UCSD-AML1 (cell line): ENCODE measurements at regions not wholly inside any gene's neighbourhood (a gene's known extent, or its start where the extent isn't known, plus 50 kb on each side); places are given as distances from the start of the nearest gene placed in this dataset.
"Not testable (repeated sequence)": the region's sequence is repeated elsewhere in the genome, so short reads cannot be mapped to it uniquely, and the experiment has no call there.

Experiments
- DNase-seq: peaks from one replicate; lab custom pipeline; 2025; ENCODE audit not compliant: unreplicated experiment; lab: John Stamatoyannopoulos, UW

DNA sequence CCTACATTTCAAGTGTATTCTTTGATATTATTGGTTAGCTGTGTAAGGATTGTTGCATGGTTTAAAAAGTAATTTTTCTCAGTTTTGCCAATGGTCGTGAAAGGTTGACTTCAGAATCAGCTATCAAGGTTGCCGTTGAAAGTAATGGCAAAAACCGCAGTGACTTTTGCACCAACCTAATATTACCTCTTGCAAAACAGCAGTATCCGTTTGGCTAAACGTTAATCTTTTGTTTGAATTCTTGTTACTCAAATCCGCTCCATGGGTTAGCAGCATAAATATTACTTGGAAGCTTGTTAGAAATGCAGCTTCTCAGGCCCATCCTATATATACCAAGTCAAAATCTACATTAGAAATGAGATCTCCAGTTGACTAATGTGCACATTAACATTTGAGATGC, 141.6 kb upstream of the PRSS12 start:
- DNase-seq, result not testable (repeated sequence)

DNA sequence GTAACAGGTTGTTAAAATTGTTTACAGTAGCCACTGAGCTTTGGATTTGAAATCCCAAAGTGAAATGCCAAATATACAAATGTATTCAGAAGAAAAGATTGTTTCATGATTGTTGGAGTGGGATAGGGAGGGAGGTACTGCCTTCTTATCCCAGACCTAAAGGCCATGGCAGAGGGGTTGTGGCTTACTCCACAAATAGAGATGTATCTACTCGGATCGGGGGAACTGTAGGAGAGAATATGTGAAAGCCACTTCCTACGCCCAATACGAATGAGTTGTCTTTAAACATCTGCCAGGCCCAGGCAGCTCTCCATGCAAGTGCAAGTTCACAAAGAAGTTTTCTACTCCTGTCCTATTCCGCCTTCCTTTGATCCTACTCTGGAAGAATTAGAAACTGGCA, 150.2 kb upstream of the PRSS12 start:
- DNase-seq, result not testable (repeated sequence)

DNA sequence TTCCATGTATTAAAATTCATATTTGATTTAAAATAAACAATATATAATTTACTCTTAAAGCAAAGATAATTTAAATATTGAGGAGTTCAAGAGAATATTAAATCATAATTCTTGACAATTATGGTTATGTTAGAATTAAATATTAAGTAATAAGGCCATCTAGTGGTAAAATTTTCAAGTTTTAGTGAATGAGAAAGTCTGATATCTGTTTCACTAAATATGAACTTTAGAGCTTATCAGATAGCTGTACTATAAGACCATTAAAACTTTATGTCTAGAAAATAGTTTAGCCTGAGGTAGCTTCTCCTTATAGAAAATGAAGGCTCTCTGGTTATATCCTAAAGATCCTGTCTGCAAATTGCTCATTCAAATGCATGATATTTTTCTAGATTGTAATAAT, 152.1 kb upstream of the PRSS12 start:
- DNase-seq, result not testable (repeated sequence)

DNA sequence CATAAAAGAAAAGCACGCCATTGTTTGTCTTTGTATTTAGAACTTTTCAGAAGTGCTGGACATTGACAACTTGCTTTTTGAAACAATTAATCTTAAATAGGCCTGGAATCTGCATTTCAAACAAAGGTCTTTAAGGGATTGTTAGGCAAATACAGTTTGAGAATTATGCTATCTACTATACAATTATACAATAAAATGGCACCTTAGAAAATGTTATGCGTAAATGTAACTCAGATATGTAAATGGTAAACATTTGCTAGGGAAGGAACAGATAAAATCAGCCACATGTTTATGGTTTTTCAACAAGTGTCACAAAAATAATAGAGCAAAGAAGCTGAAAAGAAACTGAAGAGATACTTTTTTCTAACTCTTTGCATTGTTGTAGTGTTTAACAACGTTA, 152.7 kb upstream of the PRSS12 start:
- not testable (repeated sequence) for DNase-seq

DNA sequence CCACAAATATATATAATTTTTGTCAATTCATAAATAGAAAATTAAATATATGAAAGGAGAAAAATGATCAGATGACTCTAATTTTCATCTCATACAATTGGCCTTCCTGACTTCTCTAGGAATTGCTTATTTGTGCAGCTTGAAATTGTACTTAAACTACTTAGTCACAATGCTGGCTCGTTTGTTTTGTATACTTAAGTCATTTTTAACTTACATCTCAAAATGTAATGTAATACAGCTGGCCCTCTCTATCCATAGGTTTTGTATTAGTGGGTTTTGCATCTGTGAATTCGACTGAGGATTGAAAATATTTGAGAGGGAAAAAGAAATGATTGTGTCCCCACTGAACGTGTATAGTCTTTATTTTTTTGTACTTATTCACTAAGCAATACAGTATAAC, 160.1 kb upstream of the PRSS12 start:
- not testable (repeated sequence) for DNase-seq

DNA sequence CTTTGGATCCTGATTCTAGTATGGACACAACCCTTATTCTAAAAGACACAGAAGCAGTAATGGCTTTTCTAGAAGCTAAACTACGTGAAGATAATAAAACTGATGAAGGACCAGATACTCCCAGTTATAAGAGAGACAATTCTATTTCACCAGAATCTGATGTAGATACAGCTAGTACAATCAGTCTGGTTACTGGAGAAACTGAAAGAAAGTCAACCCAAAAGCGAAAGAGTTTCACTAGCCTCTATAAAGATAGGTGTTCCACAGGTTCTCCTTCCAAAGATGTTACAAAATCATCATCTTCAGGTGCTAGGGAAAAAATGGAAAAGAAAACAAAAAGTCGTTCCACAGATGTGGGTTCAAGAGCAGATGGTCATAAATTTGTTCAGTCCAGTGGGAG, 161.5 kb upstream of the PRSS12 start:
- DNase-seq, result not testable (repeated sequence)

DNA sequence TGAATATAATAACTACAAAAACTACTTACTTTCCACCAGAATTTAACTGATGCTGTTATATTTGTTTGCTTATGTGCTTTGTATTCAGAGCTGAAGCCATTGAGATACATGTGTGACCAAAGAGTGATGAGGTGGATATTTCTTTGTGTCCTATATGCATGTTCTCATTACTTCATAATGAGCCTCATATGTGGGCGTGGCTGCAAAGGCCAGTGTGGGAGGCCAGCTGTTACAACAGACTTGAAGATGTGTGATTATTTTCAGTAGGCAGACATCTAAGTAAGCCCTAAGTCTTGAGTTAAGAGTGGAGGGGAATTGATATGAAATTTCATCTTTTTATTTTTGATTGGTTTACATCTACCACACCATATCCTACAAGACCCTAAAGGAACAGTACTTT, 163.3 kb upstream of the PRSS12 start:
- not testable (repeated sequence) for DNase-seq

DNA sequence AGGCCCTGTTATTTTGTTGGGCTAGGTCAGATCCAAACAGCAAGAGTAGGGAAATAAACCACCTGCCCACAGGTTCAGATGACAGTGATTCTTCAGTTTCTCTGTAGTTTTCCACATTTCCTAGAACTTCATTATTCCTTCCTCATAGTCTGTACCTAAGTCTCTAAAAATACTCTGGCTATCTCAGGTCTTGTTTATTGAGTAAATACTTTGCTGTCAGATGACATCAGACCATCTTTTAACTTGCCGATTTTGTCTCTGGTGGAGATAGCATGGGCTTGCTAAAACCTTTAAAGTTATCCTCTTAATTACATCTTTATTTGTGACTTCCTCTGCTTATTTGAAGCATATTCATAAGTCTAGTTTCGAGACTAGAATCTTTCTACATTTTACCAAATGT, 155.1 kb upstream of the METTL14 start:
- not testable (repeated sequence) for DNase-seq

DNA sequence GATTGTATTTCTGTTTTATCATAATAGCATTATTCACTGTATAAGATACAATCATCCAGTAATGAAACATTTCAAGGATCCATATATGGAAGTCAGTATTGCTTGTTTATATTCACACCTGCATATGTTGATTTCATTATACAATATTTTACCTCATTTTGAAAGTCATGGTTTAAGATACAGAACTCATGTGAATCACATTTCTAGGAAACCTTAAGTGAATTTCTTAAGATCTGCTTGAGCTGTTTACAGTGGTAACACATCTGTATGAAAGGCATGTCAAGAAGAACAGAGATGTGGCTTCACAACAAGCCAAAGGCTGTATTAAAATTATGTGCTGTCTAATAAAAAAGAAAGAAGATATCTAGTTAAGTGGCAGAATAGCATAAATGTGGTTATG, 153.2 kb upstream of the METTL14 start:
- DNase-seq, result not testable (repeated sequence)

DNA sequence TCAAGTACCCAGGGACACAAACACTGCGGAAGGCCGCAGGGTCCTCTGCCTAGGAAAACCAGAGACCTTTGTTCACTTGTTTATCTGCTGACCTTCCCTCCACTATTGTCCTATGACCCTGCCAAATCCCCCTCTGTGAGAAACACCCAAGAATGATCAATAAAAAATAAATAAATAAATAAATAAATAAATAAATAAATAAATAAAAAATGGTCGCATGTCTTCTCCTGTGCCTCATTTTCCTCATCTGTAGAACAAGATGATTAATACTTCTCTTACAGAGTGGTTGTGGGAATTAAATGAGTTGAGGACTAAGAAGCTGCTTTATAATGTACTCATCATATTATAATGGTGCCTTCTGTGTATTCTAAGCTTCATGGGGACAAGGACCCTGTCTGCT, 149.4 kb upstream of the METTL14 start:
- DNase-seq, result not testable (repeated sequence)

DNA sequence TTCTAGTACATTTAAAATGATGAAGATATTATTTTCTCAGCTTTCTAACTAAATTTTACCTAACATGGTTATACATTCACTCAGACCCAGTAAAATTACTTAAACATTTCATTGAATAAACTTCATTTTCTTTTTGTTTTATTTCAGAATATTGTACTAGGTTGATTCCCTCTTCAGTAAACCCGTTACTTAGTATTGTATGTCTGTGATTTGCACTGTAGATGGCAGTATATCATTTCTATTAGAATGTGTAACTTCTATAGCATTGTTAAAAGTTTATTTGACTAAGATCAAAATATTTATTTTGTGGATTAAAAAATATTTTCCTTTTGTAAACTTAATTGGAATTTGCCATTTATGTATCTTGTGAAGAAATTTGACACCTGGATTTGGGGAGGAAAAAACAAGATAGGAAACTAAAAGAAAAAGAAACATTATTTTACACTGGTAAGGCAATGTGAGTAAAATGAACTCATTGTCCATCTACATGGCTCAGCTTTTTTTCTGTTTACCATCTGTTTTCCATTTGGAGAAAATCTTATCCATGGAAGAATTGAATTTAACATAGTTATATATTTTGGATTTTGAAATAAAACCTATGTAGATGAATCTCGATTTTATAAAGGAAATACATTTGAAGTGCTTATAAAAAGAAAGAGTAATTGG, 145.6 kb upstream of the METTL14 start:
- not testable (repeated sequence) for DNase-seq

DNA sequence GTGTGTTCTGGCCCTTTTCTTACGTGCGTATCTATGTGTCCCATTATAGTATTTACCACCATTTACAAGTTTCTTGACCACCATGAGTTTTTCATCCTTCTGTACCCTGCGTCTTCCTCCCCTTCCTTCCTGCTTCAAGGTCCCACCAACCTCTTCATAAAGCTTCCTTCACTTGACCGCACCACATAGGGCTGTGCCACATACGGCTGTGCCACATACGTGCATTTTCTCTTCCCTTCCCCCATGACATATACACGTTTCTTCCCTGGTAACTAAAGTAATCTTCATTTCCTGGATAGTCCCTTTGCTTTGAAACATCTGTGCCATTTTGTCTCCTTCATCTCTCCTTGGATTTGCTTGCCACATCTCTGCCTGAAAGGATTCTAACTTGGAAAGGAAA, 128.6 kb upstream of the METTL14 start:
- not testable (repeated sequence) for DNase-seq

DNA sequence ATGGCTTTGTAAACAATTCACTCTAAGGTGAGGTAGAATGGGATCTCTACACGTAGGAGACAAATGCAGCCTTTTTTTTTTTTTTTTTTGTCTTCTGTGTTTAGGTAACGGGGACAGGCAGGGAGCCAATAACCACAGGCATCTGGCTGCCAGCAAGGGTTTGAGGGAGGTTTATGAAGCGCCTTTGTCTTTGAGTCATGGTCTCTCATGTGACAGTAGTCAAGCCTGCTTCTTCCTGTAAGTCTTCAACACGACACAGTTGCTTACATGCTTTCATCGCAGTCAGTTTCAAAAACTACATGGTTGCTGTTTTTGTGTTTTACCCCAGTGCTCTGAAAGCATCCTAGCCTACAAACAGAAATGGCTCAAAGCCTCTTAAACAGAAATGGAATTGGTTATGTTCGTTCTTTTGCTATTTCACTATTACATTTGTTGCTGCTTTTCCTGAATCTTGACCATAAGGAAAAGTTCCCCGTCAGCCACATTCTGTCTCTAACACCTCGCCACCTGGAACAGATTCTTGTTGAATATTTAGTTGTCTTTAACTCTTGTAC, 127.8 kb upstream of the METTL14 start:
- DNase-seq, result no peak

DNA sequence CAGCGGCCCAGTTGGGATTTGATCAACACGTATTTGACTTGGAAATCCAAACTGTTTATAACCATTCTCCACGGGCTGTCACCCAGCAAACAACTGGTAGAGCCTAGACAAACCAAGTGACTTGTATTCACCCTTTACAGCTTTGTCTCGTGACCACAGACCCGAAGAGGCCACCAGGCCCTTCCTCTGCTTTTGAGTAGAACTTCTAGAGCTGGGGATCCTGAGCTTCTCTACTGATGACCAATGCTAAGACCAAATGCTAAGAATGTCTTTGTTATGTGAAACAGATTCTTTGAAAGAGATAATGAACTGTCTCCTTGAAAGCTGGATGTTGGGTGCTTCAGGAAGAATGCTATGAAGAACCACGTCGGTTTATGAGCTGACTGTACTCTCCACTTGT, 127.0 kb upstream of the METTL14 start:
- not testable (repeated sequence) for DNase-seq

DNA sequence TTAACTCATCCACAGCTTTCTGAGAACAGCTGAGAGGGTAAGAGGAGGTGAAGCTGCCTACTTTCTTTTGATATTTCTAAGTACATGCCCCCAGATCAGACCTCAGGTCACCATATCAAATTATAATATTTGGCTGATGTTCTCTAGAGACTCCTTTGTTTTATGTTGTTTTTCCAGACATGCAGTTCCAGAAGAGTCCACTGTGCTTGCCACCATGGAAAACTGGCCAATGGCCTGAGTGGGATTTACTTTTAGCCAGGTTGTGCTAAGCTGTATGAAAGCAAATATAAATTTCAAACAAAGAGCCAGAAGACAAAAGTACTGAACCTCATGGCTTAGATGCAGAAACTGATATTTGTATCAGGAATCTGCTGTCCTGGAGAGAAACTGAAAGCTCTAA, 123.6 kb upstream of the METTL14 start:
- not testable (repeated sequence) for DNase-seq

DNA sequence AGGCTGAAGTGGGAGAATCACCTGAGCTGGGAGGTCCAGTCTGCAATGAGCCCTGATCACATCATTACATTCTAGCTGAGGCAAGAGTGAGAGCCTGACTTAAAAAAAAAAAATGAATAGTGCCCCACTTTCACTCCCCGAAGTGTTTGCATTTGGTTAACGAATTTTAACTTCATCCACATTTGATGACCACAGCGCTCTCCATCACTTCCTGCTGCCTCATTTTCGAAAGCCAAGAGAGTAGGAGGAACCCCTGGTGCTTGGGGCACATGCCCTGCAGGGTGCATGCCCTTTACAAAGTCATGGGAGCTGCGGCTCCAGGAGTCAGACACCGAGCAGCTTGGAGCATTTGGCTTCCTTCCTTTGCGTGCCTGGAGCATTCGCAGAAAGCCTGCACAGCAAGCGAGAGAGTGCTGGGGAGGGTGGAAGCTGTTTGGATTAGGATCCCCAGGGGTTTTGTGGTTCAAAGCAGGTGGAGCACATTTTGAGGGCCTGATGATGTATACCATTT, 119.1 kb upstream of the METTL14 start:
- peak; percentile 29 for DNase-seq

DNA sequence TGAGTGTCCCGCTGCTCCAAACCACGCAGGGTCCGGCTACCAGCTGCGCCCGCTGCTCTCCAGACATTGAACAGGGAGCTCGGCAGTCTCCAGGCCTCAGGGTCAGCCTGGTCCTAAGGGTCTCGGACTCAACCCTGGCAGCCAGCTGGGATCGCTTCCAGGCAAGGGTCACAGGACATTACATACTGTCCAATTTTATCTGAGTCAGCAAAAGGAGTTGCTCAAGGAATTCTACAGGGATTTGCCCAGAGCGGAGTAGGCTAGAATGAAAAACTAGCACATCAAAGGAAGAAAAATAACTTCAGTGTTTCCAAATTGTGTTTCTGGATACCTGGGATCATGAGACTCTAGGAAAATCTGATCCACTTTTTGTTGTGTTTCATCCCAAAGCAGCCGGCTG, 112.2 kb upstream of the METTL14 start:
- not testable (repeated sequence) for DNase-seq

DNA sequence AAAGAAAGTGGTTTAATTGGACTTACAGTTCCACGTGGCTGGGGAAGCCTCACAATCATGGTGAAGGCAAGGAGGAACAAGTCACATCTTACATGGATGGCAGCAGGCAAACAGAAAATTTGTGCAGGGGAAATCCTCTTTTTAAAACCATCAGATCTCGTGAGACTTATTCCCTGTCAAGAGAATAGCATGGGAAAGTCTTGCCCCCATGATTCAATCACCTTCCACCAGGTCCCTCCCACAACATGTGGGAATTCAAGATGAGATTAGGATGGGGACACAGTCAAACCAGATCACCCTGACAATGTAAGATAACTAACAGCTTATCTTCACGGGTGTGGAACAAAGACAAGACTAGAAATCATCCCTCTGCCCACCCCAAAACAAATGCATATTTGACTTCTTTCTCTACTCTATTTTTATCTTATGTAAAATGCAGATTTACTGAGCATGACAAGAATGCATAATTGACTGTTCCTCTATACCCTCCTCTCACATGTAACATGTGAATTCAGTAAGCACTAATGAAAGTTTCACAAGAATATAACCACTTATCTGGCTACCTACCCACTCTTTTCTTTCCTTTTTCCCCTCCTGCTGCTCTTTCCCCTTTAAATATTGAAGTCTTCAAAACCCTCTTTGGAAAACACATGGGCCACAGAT, 110.8 kb upstream of the METTL14 start:
- not testable (repeated sequence) for DNase-seq

DNA sequence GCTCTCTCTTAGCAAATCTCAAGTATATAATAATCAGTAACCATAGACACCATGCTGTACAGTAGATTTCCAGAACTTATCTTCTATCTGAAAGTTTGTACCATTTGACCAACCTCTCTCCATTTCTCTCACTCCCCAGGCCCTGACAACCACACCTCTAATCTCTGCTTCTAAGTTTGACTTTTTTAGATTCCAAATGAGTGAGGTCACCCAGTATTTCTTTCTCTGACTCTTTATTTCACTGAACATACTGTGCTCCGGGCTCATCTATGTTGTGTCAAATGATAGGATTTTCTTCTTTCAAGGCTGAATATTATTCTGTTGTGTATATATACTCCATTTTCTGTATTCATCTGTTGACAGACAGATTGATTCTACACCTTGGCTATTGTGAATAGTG, 110.1 kb upstream of the METTL14 start:
- DNase-seq, result not testable (repeated sequence)

DNA sequence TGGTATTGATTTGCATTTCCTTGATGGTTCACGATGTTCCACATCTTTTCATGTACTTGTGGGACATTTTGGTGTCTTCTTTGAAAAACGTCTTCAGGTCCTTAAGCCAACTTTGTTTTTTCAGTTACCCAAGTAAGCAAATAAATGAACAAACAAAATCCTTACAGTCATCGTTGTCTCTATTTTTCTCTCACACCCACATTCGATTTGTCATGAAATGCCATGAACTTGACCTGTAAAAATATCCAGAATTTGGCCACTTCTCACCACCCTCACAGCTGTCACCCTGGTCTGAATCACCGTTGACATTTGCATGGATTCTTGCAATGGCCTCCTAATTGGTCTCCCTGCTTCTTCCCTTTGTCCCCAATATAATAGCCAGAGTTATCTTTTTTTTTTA, 109.5 kb upstream of the METTL14 start:
- not testable (repeated sequence) for DNase-seq

DNA sequence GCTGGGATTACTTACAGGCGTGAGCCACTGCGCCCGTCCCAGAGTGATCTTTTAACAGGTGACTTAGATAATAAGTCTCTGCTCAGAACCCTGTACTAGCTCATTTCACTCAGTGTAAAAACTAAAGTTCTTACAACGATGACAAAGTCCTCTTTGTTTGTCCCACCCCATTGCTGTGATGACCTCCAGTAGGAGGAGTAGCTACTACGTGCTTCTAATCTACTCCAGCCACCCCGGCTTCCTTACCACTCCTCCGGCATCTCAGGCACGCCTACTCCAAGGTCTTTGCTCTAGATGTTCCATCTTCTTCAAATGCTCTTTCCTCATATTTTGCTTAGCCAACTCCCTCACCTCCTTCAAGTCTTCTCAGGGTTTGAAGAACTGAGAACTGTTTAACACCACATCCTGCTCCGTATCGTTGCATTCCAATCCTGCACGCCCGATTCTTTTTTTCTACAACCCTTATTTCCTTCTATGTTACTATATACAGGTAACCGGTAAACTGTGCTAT, 108.4 kb upstream of the METTL14 start:
- not testable (repeated sequence) for DNase-seq

DNA sequence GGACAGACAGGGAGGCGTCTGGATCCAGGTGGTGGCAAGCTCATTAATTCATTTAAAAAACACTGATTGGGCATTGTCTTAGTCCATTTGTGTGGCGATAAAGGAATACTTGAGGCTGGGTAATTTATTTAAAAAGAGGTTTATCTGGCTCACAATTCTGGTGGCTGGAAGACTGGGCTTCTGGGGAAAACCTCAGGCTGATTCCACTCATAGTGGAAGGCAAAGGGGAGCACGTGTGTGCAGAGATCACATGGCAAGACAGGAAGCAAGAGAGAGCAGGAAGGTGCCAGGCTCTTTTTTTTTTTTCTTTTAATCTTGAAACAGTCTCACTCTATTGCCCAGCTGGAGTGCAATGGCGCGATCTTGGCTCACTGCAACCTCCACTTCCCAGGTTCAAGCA, 100.2 kb upstream of the METTL14 start:
- no peak for DNase-seq
